Motor neuron (in vitro differentiated cells): ENCODE measurements at regions not wholly inside any gene's neighbourhood (a gene's known extent, or its start where the extent isn't known, plus 50 kb on each side); places are given as distances from the start of the nearest gene placed in this dataset.
A peak's percentile ranks its signal among the peaks of the same experiment; 100 is the strongest.

Source experiments
- ATAC-seq, 8 experiments: fragments of 200-7000 bp; cut with Tn5 transposase; replicated peaks in 6 of 8; 2 replicates each; pipeline ENCODE4 v1.8.0; 2021; ENCODE audit warnings: mild to moderate bottlenecking in 8 of 8, moderate library complexity in 8 of 8
- H3K27ac ChIP-seq, 2 donors: fragments of 250-450 bp; sonication (Bioruptor Pico); 2 replicates each; pipeline ENCODE4 v1.9.0; 2021; ENCODE audit warnings: antibody characterized with exemption in 2 of 2, mild to moderate bottlenecking in 2 of 2, moderate library complexity in 1 of 2
- H3K4me1 ChIP-seq, 2 donors: fragments of 250-450 bp; sonication (Bioruptor Pico); replicated peaks in 1 of 2; 2 replicates each; pipeline ENCODE4 v1.6.1; 2021; ENCODE audit warnings: antibody characterized with exemption in 2 of 2, mild to moderate bottlenecking in 2 of 2, moderate library complexity in 1 of 2
- H3K4me3 ChIP-seq, 5 donors: fragments of 250-450 bp; sonication (Bioruptor Pico); 2 replicates each; pipeline ENCODE4 v1.9.0; 2021; ENCODE audit warnings: antibody characterized with exemption in 5 of 5, mild to moderate bottlenecking in 5 of 5, moderate library complexity in 4 of 5
- WGBS, 10 experiments: fragments of 450-650 bp; shearing (Covaris generic); methylation state at CpG; one replicate each; pipeline ENCODE4 v1.0.0; 2022; 5-methylcytosine and 5-hydroxymethylcytosine counted together
- in situ Hi-C, 9 experiments: fragments of 400-800 bp; cut with MboI; loops; one replicate each; pipeline ENCODE4 v1.15.0; 2021; ENCODE audit warnings: low sequenced_read_pairs in 9 of 9, low pct_unique_long_range_greater_than_20kb in 2 of 9; ENCODE audit not compliant: unreplicated experiment in 9 of 9

DNA sequence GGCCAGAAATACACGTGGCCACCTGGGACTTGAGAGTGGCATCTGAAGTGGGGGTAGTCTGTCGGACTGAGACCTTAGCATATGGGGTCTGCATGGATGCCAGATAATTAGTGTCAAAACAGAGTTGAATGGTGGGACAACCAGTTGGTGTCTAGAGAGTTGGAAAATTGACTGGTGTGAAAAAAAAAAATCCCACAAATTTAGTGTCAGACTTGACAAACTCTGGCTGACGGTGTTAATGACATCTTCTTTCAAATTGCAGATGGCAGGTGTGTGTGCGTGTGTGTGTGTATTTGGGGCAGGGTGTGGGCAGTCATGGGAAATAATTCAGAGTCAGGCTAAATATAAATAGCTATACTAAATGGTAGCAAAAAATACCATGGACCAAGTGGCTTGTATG lies 365.4 kb upstream of the RGPD4 start:
- WGBS, 10 experiments = 0 to 90% (median 50%) methylated on average over 1 to 4 of the region's 4 CpGs; no CpG with 5 or more reads in 1 of the 10 experiments
- H3K27ac ChIP-seq = no peak overlapping the region
- in situ Hi-C loops = no loop called here
- H3K4me3 ChIP-seq = no peak overlapping the region
- H3K4me1 ChIP-seq = no peaks in the 10 kb centered on the region
- no peak for ATAC-seq

DNA sequence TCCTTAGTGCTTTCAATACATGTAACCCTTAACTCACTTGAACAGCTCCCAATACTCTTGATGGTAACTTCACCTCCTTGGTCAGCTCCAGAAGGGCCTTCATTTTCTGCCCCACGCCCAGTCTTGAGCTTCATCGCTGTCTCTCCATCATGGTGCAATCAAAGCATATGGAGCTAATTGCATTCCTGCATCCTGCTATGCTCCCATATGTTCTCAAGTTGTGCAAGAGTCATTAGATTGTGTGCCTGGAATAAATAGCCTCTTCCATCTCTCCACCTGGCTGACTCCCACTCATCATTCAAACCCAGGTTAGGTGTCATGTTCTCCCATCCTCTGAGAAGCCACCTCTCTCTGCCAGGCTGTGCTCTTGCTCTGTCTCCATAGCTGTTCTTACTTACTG lies 364.5 kb upstream of the RGPD4 start:
- no peak for ATAC-seq
- H3K4me3 ChIP-seq = no peak overlapping the region
- WGBS, 10 experiments = 0 to 100% (median 100%) methylated on average over 1 to 2 of the region's 2 CpGs; no CpG with 5 or more reads in 3 of the 10 experiments
- in situ Hi-C loops = no loop called here
- H3K27ac ChIP-seq = no peak overlapping the region
- H3K4me1 ChIP-seq = no peaks in the 10 kb centered on the region

DNA sequence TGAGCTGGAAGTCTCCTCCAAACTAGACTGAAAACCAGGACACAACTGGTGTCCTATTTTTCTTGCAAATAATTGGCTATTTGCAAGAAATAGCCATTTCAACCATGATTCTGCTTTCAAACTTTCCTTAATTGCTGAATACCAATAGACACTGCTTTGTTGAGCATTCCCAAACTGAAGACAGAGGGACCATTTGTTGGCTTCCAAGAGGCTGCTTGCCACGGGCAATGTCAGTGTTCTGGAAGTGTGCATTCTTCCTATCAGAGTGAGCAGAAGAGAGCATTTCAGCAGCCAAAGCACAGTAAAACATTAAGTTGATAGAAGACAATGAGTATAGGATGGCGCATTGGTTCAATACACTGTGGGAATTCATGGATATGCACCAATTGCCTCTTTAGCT lies 360.5 kb upstream of the RGPD4 start:
- ATAC-seq = no peak
- in situ Hi-C loops = no loop called here
- H3K4me3 ChIP-seq = no peak overlapping the region
- H3K27ac ChIP-seq = no peak overlapping the region
- no peaks in the 10 kb centered on the region for H3K4me1 ChIP-seq
- WGBS, 10 experiments = 5 to 100% (median 61%) methylated on average over 1 to 2 of the region's 2 CpGs; no CpG with 5 or more reads in 3 of the 10 experiments

DNA sequence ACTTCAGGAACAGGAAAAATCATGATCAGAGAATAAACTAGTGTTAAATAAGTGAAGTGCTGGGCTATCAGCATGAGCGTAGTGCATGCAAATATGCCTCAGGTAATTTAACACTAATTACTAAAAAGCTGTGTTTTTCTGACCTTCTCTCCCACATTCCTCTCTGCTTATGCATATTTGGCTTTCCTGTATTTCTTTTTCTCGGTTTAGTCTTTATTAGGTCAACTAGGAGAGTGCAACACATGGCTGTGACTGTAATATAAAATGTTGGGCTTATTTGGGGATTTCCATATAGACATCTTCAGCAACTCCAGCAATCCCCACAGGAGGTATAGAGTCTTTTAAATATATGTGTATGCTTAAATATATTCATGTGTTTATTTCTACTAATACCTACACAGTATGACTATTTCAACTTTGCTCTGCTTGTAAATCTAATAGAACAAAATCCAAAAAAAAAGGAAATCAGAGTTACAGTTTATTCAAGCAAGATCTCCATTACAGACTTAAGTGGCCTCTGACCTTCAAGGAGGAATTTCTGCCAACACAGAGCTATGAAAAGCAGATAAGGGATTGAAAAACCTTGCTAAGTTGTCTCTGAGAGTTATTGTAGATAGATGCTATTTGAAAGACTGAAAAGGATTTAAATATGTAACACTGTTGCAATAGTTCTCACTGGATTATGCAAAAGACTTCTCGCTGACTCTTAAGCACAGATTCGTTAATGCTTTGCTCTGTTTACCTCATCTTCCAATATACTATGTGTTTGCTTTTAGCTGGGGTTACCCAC lies 359.5 kb upstream of the RGPD4 start:
- in situ Hi-C loops = no loop called here

DNA sequence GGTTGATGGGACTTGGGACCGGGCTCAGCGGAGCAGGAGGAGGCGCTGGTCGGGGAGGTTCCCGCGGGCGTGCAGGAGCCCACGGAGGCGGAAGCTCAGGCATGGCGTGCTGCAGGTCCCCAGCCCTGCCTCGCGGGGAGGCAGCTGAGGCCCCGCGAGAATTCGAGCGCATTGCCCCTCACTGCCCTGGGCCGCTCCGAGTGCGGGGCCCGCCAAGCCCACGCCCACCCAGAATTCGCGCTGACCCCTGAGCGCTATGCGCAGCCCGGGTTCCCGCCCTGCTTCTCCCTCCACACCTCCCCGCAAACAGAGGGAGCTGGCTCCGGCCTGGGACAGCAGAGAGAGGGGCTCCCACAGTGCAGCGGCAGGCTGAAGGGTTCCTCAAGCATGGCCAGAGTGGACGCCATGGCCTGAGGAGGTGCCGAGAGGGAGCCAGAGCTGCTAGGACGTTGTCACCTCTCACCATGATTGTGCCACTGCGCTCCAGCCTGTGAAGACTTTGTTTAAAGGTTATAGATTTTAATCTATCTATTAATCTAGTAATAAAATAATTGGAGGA lies 357.2 kb upstream of the RGPD4 start:
- 51 to 100% (median 86%) methylated on average over 2 to 5 of the region's 34 CpGs; no CpG with 5 or more reads in 6 of the 10 experiments for WGBS, 10 experiments
- H3K27ac ChIP-seq = no peak overlapping the region
- H3K4me1 ChIP-seq = no peaks in the 10 kb centered on the region
- in situ Hi-C loops = no loop called here
- no peak for ATAC-seq
- no peak overlapping the region for H3K4me3 ChIP-seq

More for the DNA sequence above, 359.5 kb upstream of the RGPD4 start:
- Histone ChIP-seq H3K4me3 (no peak overlapping the region), H3K27ac (no peak overlapping the region), H3K4me1 (no peaks in the 10 kb centered on the region)
- 7 to 100% (median 65%) methylated on average over 1 to 4 of the region's 4 CpGs for WGBS, 10 experiments
- no peak for ATAC-seq

DNA sequence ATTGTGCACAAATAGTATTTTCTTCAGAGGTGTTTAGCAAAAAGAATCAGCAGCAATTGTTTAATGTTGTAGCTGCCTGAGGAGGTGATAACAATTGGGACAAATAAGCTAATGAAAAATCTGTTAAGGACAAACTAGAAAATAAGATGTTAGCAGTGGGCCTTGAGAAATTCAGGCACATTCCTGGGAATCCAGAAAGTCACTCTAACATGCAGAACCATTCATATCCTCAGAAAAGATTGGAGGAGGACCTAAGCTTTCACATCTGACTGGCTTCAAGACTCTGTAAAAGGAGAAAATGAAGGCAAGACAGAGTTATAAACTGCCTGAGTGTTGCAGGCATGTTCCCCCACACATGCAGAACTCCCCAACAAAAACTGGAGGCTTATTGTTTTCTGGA lies 353.5 kb upstream of the RGPD4 start:
- H3K4me3 ChIP-seq = no peak overlapping the region
- H3K4me1 ChIP-seq = no peaks in the 10 kb centered on the region
- no peak overlapping the region for H3K27ac ChIP-seq
- in situ Hi-C loops = no loop called here
- no peak for ATAC-seq

DNA sequence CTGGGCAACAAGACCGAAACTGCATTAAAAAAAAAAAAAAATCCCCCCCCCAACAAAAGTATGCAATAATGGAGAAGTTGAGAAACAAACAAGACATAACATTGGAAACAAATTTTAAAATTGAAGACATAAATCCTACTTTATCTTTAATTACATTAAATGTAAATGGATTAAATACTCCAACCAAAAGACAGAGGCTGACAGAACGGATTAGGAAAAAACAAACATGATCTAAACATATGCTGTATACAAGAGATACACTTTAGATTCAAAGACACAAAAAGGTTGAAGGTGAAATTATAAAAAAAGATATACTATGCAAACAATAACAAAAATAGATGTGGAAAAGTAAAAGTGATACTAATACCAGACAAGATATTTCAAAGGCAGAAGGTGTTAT lies 350.8 kb upstream of the RGPD4 start:
- no peak overlapping the region for H3K4me3 ChIP-seq
- 18 to 100% (median 80%) methylated on average over 1 to 2 of the region's 2 CpGs; no CpG with 5 or more reads in 1 of the 10 experiments for WGBS, 10 experiments
- in situ Hi-C loops = no loop called here
- H3K4me1 ChIP-seq = no peaks in the 10 kb centered on the region
- no peak overlapping the region for H3K27ac ChIP-seq
- ATAC-seq = no peak

DNA sequence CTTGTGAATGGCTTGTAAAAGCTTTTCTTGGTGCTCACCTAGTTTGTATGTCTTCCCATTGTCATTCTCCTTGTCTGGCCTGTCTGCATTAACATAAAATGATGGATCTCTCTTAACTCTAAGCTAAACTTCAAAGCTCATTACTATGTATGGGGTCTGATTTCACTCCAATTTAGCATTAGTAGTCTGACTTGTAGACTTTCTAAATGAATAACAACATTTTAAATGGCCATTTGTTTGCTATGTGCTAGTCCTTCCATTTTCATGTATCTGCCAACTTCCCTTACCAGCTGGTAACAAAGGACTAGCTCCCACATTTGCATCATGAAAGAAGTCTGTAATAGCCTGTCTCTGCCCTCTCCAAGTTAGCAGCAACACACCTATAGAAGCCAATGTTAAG lies 324.2 kb upstream of the RGPD4 start:
- ATAC-seq = peak in 5 of 8 experiments; percentile 89 to 91 (median 90)
- peaks cover 27 to 30% of the 10 kb centered on the region in 2 donors for H3K4me1 ChIP-seq
- in situ Hi-C loops = no loop called here
- H3K27ac ChIP-seq = no peak overlapping the region
- H3K4me3 ChIP-seq = no peak overlapping the region

DNA sequence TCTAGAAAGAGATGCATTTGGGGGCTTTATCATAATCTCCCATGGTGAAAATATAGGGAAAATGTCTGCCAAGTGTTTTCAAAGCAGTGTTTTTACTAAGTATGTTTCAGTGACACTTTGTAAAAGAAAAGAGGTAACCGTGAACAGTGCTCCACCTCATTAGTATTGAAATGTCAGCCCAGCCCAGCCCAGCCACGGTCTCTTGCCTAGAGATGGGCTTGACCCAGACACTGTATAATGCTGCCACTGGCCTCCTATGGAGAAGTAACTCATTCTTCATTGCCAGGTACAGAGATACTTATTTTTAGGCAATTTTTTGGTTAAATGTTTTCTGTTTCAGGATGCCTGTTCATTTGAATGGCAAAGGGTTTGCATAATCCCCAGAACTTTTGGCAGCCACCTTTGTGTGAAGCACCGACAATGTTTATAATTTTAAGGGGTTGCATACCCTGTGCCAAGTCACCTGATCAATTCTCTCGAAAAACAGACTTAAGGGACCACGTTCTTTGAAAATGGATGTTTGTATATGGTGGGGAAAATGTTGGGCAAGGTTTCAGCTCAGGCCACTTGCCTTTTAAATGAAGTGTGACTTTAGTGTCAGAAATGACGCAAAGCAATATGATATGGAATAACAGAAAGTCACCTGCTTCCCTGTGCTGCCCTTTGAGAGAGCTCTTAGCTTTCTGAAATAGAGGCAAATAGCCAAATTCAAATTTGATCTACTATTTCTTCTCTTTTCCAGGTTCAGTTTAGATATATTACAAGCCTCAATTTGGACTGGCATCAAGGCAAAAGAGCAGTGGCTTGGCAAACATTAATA lies 314.5 kb upstream of the RGPD4 start:
- no peak for ATAC-seq
- no peak overlapping the region for H3K4me3 ChIP-seq
- in situ Hi-C loops = no loop called here
- no peaks in the 10 kb centered on the region for H3K4me1 ChIP-seq
- no peak overlapping the region for H3K27ac ChIP-seq
- 23 to 100% (median 57%) methylated on average over 1 to 6 of the region's 6 CpGs for WGBS, 10 experiments

DNA sequence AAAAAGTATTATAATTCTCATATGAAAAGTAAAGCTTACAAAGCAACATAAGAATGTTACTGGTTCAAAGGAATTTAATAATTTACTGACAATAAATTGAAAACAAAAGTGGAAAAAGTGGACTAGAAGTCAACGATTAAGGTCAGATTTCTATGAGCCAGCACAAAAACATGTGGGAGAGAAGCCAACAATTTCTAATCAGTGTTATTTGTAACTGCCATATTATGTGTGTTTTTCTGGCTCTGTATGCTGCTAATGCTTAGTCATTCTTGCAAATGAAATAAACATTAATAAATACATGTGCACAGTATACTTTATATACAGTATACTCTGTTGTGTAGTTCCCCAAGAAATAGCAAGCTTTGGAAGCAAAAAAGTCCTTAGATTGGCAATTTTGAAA lies 301.3 kb upstream of the RGPD4 start:
- in situ Hi-C loops = no loop called here
- Histone ChIP-seq H3K4me3 (no peak overlapping the region), H3K4me1 (no peaks in the 10 kb centered on the region), H3K27ac (no peak overlapping the region)
- peak in 2 of 8 experiments; percentile 15 to 42 for ATAC-seq
- 0 to 100% (median 88%) methylated on average over 1 of the region's 1 CpG; no CpG with 5 or more reads in 1 of the 10 experiments for WGBS, 10 experiments

DNA sequence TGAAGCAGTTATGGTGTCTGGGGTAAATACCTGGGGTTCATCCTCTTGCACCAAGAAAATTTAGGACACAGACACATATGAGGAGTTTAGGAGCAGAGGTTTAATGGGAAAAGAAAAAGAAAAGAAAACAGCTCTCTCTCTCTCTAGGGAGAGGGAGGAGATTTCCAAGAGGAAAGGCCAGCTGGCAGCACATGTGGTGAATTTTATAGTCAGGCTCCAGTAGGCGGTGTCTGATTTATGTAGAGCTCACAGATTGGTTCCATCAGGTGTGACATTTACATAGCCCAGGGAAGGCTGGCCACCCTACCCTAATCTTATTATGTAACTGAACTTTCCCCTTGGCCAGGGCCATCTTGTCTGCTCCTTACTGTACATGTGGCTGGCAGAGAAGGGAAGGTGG lies 297.5 kb upstream of the RGPD4 start:
- 0 to 60% methylated on average over 1 of the region's 1 CpG; no CpG with 5 or more reads in 8 of the 10 experiments for WGBS, 10 experiments
- Histone ChIP-seq H3K4me3 (no peak overlapping the region), H3K27ac (no peak overlapping the region), H3K4me1 (no peaks in the 10 kb centered on the region)
- in situ Hi-C loops = no loop called here
- ATAC-seq = peak; percentile 22 to 99 (median 58)

DNA sequence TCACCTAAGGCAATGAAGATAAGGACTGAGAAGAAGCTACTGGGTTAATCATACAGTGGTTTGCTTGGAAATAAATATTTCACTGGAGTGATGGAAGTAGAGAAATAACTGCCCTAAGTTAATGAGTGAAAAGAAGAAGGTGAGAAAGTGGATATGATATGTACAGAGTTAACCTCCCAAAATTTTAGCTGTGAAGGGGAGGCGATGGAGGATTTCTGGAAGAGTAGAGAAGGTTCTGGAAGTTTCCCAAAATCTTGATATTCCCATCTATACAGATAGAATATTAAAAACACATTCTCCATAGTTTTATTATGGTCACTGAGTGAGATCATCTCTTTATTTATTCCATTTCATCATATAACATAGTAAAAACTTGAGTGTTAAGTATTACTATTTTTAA lies 296.6 kb upstream of the RGPD4 start:
- Histone ChIP-seq H3K4me1 (no peaks in the 10 kb centered on the region), H3K27ac (no peak overlapping the region), H3K4me3 (no peak overlapping the region)
- in situ Hi-C loops = no loop called here
- WGBS, 10 experiments = 0 to 100% (median 80%) methylated on average over 1 of the region's 1 CpG; no CpG with 5 or more reads in 1 of the 10 experiments
- no peak for ATAC-seq

DNA sequence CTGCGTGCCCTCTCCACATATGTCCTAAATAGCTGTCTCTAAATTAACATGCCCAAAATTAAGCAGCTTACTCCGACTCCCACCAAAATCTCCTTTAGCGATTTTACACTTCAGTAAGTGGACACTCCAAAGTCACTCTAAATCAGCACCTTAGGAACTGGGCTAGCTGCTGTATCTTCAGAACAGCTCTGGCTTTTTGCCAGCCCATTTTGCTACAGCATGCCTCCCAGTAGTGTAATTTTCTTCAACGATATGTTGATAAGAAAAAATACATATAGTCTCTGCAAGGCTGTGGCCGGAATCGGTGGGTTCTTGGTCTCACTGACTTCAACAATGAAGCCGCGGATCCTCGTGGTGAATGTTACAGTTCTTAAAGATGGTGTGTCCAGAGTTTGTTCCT lies 291.8 kb upstream of the RGPD4 start:
- 62 to 100% (median 93%) methylated on average over 3 to 8 of the region's 9 CpGs; no CpG with 5 or more reads in 1 of the 10 experiments for WGBS, 10 experiments
- no peaks in the 10 kb centered on the region for H3K4me1 ChIP-seq
- H3K27ac ChIP-seq = no peak overlapping the region
- no peak overlapping the region for H3K4me3 ChIP-seq
- no peak for ATAC-seq
- in situ Hi-C loops = no loop called here
